HepG2 (cell line): ENCODE measurements at regions not wholly inside any gene's neighbourhood (a gene's known extent, or its start where the extent isn't known, plus 50 kb on each side); places are given as distances from the start of the nearest gene placed in this dataset.

Experiments
- KDM5A ChIP-seq: fragments of 200-600 bp; sonication (generic); IDR thresholded peaks from 2 replicates; pipeline ENCODE4 v1.7.0; 2018; ENCODE audit warnings: antibody characterized with exemption, mild to moderate bottlenecking, low read length, borderline replicate concordance
- NONO ChIP-seq, 2 experiments: fragments of 450-650 bp in 1 of 2; sonication (generic) in 1 of 2; formaldehyde crosslinking in 1 of 2; IDR thresholded peaks in 1 of 2; conservative IDR thresholded peaks in 1 of 2; 2 replicates each; pipeline versions ENCODE4 v1.6.1 to v1.8.0; 2017 to 2022; ENCODE audit warnings: mild to moderate bottlenecking in 1 of 2, missing genetic modification reagents in 1 of 2, moderate library complexity in 1 of 2
- REXO4 ChIP-seq: sonication (generic); formaldehyde crosslinking; IDR thresholded peaks from 2 replicates; pipeline ENCODE4 v1.8.0; 2022; ENCODE audit warnings: missing genetic modification reagents, mild to moderate bottlenecking, borderline replicate concordance
- TAF1 ChIP-seq: sonication (generic); formaldehyde crosslinking; IDR thresholded peaks from 2 replicates; pipeline ENCODE4 v1.4.0; 2020; ENCODE audit warnings: missing genetic modification reagents
- TCF7 ChIP-seq: sonication (generic); IDR thresholded peaks from 2 replicates; pipeline ENCODE4 v1.6.1; 2016; ENCODE audit warnings: antibody characterized with exemption, low read depth
- ZBTB1 ChIP-seq: sonication (generic); formaldehyde crosslinking; IDR thresholded peaks from 2 replicates; pipeline ENCODE4 v1.4.0; 2020; ENCODE audit warnings: missing genetic modification reagents, borderline replicate concordance

DNA sequence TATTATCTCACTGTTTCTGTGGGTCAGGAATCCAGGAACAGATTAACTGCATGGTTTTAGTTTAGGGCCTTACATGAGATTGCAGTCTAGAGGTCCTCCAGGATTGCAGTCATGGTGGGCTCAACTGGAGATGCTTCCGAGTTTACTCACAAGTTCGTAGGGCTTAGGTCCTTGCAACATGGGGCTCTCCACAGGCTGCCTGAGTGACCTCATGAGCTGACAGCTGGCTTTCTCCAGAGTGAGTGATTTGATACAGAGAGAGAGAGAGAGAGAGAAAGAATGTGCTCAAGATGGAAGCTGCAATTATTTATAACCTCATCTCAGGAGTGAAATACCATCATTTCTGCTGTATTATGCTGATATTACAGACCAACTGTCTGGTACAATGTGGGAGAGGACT, 168.9 kb downstream of the GPAT3 start:
- TF ChIP-seq KDM5A = no peak
- no peak for TF ChIP-seq REXO4 (CRISPR knock-in tag)
- no peak for TF ChIP-seq TCF7
- TF ChIP-seq TAF1 (CRISPR knock-in tag) = no peak
- no peak for TF ChIP-seq ZBTB1
- TF ChIP-seq NONO (IDR thresholded peaks at IDR 0.05) = no peak
- TF ChIP-seq NONO (CRISPR knock-in tag; conservative IDR thresholded peaks at IDR 0.05) = no peak
